ENCODE measurements at regions not wholly inside any gene's neighbourhood (a gene's known extent, or its start where the extent isn't known, plus 50 kb on each side); places are given as distances from the start of the nearest gene placed in this dataset.
"Not testable (repeated sequence)": the region's sequence is repeated elsewhere in the genome, so short reads cannot be mapped to it uniquely, and the experiment has no call there.

DNA sequence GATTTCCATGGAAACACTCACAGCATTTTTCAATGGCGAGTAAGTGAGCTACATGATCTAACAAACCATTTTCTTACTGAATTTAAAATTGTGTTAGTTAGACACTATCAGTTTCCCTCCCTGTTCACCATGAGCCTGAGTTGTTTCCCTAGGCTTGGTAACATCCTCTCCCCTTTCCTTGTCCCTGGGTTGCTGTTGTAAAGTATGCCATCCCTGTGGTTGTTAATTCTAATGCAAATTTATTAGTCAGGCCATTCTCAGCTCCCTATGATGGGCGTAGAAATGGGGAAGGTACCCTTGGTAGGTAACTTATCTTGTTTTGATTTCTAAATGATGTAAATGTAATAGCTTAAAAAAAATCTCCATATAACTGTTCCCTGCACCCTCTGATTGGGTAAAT lies 143.0 kb downstream of the SPATA31A6 start:
- not testable (repeated sequence) for H3K27ac Mint-ChIP-seq (ENCODE audit: unreplicated experiment); H3K27me3 Mint-ChIP-seq (ENCODE audit: unreplicated experiment); H3K4me1 Mint-ChIP-seq (ENCODE audit: unreplicated experiment); H3K36me3 Mint-ChIP-seq (ENCODE audit: unreplicated experiment); H3K4me3 Mint-ChIP-seq (ENCODE audit: unreplicated experiment); DNase-seq (ENCODE audit: extremely low spot score, unreplicated experiment); H3K9me3 Mint-ChIP-seq (ENCODE audit: unreplicated experiment)

DNA sequence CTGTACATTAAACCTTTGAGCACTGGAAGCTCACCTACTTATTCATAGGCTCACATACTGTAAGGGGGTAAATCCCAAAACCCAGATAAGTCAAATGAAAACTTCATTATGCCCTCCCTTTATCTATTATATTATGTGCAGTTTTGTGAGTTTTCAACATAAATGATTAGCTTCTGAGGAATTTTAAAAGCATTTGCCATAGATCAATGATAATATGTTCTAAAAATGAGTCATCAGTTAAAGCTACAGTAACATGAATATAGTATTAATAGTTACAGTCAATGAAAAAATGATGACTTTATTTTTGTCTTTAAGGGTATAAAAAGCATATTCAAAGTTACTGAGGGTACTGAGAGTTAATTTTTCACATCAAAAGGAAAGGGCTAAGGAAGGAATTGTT lies 151.9 kb downstream of the SPATA31A6 start:
- H3K36me3 Mint-ChIP-seq (ENCODE audit: unreplicated experiment); H3K27me3 Mint-ChIP-seq (ENCODE audit: unreplicated experiment); DNase-seq (ENCODE audit: extremely low spot score, unreplicated experiment); H3K9me3 Mint-ChIP-seq (ENCODE audit: unreplicated experiment); H3K4me1 Mint-ChIP-seq (ENCODE audit: unreplicated experiment); H3K4me3 Mint-ChIP-seq (ENCODE audit: unreplicated experiment); H3K27ac Mint-ChIP-seq (ENCODE audit: unreplicated experiment): not testable (repeated sequence)

DNA sequence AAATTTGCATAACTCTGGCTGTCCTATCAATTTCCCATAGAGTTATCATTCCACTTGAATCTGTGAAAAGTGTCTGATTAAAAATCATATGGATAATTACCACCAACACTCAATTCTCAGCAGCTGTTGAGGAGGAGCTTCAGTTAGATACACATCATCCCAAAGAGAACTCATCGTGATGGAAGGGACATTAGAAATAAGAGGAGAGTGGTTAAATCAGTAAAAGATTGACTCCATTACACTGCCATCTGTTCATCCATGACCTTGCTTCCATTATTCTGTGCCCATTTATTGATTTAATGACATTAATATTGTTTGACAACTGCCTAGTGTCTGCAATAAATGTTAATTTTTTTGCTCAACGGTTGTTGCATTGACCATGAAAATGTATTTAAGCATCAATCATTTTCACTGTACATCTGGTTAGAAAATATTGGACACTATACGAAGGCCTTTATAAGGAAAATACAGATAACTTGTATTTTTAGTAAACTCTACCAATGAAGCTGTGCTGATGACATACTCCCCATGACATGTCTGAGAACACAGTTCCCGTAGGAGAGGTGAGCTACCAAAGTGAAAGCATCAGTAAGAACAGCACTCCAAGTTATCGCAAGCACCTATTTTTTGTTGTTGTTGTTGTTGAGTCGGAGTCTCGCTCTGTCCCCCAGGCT lies 152.7 kb downstream of the SPATA31A6 start:
- H3K27me3 Mint-ChIP-seq (ENCODE audit: unreplicated experiment); DNase-seq (ENCODE audit: extremely low spot score, unreplicated experiment); H3K36me3 Mint-ChIP-seq (ENCODE audit: unreplicated experiment); H3K4me1 Mint-ChIP-seq (ENCODE audit: unreplicated experiment); H3K9me3 Mint-ChIP-seq (ENCODE audit: unreplicated experiment); H3K4me3 Mint-ChIP-seq (ENCODE audit: unreplicated experiment); H3K27ac Mint-ChIP-seq (ENCODE audit: unreplicated experiment): not testable (repeated sequence)

DNA sequence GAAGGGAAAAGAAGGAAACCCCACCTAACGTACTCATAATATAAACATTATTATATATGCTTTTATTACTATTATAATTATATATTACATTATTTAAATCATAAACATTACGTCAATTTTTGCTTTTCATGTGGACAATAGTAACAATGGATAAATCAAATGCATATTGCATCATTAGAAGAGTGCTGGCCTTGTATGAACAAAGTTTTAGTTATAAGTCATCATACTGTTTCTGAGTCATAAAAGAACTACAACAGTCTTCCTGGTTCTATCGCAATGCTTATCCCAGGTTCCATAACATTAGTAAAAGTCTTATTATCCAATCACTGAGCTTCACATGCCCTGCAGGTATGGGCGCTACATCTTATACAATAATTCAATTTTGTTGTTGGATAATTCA lies 154.8 kb downstream of the SPATA31A6 start:
- not testable (repeated sequence) for H3K4me3 Mint-ChIP-seq (ENCODE audit: unreplicated experiment); H3K27ac Mint-ChIP-seq (ENCODE audit: unreplicated experiment); H3K4me1 Mint-ChIP-seq (ENCODE audit: unreplicated experiment); DNase-seq (ENCODE audit: extremely low spot score, unreplicated experiment); H3K9me3 Mint-ChIP-seq (ENCODE audit: unreplicated experiment); H3K27me3 Mint-ChIP-seq (ENCODE audit: unreplicated experiment); H3K36me3 Mint-ChIP-seq (ENCODE audit: unreplicated experiment)

DNA sequence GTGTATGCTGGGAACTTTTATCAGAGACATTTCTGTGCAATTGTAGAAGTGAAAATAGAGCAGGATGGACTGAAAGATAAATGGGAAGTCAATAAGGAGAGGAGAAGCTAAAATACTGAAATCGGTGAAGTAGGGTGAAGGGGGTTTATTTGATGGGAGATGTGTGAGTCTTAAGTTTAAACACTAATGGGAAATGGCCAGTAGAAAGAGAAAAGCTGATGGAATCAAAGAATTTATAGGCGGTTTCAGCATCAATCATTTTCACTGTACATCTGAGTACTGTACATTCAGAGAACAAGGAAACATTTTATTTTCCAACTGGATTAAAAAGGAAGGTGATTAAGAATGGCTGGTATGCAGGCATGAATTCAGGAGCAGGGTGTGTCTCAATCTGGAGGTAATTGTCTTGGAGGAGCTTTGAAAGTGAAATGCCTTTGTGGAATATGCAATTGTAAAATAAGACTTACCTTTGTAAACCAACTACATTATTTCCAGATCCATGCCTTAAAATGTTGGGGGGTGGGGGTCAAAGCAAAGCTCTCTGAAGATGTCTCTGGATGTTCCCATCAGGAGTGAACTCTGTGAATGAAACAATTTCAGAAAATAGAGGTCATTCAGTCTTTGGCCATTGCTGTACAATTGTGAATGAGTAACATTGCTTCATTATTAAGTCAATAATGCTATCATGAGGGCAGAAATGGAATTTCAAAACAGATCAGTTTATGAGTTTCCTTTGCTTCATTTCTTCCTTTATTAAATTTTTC lies 156.4 kb downstream of the SPATA31A6 start:
- H3K27ac Mint-ChIP-seq (ENCODE audit: unreplicated experiment); H3K36me3 Mint-ChIP-seq (ENCODE audit: unreplicated experiment); DNase-seq (ENCODE audit: extremely low spot score, unreplicated experiment); H3K27me3 Mint-ChIP-seq (ENCODE audit: unreplicated experiment); H3K9me3 Mint-ChIP-seq (ENCODE audit: unreplicated experiment); H3K4me3 Mint-ChIP-seq (ENCODE audit: unreplicated experiment); H3K4me1 Mint-ChIP-seq (ENCODE audit: unreplicated experiment): not testable (repeated sequence)

DNA sequence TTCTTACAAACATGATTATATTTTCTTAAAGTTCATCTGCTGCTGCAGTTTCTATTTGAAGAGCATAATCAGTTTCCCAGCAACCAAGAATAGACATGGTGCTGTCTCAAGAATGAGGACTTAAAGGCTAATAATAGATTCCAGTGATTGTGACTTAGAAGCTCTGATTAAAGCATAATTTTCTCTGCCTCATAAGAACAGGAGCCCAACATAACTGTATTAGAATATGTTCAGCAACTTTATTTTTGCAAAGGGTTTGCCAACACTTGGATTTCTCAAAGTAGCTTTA lies 156.9 kb downstream of the SPATA31A6 start:
- H3K27me3 Mint-ChIP-seq (ENCODE audit: unreplicated experiment); H3K36me3 Mint-ChIP-seq (ENCODE audit: unreplicated experiment); H3K9me3 Mint-ChIP-seq (ENCODE audit: unreplicated experiment); H3K4me1 Mint-ChIP-seq (ENCODE audit: unreplicated experiment); H3K4me3 Mint-ChIP-seq (ENCODE audit: unreplicated experiment); H3K27ac Mint-ChIP-seq (ENCODE audit: unreplicated experiment); DNase-seq (ENCODE audit: extremely low spot score, unreplicated experiment): not testable (repeated sequence)

DNA sequence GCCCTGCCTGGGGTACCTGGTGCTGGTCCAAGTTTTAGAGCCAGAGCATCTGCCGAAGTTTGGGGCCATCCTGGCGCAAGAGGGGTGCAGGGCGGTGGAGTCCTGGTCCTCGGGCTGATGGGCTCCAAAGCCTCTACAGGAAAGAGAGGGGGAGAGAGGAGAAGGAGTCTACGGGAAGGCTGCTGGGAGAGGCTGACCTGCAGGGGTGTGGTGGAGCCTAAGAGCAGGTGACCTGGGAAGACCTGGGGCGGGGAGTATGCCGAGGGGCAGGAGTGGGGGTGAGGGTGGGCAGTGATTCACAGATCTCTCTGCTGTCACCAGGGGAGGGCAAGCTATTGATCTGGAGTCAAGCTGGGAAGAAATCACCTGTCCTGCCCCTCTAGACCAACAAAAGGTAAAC lies 158.4 kb downstream of the SPATA31A6 start:
- not testable (repeated sequence) for H3K27ac Mint-ChIP-seq (ENCODE audit: unreplicated experiment); H3K4me3 Mint-ChIP-seq (ENCODE audit: unreplicated experiment); H3K9me3 Mint-ChIP-seq (ENCODE audit: unreplicated experiment); H3K27me3 Mint-ChIP-seq (ENCODE audit: unreplicated experiment); H3K4me1 Mint-ChIP-seq (ENCODE audit: unreplicated experiment); H3K36me3 Mint-ChIP-seq (ENCODE audit: unreplicated experiment); DNase-seq (ENCODE audit: extremely low spot score, unreplicated experiment)

DNA sequence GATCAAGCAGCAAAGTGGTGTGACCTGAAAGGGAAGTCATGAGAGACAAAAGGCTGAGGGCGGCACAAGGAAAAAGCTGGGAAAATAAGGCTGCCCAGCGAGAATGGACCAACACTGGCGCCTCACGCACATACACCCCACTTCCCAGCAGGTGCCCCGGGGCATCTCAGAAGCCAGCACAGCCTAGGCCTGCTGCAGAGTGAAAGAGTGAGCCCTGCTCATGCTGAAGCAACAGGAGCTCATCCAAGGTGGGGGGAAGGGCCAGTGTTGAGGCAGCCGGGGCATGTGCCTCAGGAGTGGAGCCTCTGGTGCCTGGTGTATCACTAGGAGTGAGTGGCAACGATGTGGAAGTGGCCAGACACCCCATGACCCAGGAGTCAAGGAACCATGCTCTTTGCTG lies 158.8 kb downstream of the SPATA31A6 start:
- not testable (repeated sequence) for H3K4me1 Mint-ChIP-seq (ENCODE audit: unreplicated experiment); H3K27me3 Mint-ChIP-seq (ENCODE audit: unreplicated experiment); H3K4me3 Mint-ChIP-seq (ENCODE audit: unreplicated experiment); DNase-seq (ENCODE audit: extremely low spot score, unreplicated experiment); H3K9me3 Mint-ChIP-seq (ENCODE audit: unreplicated experiment); H3K27ac Mint-ChIP-seq (ENCODE audit: unreplicated experiment); H3K36me3 Mint-ChIP-seq (ENCODE audit: unreplicated experiment)

DNA sequence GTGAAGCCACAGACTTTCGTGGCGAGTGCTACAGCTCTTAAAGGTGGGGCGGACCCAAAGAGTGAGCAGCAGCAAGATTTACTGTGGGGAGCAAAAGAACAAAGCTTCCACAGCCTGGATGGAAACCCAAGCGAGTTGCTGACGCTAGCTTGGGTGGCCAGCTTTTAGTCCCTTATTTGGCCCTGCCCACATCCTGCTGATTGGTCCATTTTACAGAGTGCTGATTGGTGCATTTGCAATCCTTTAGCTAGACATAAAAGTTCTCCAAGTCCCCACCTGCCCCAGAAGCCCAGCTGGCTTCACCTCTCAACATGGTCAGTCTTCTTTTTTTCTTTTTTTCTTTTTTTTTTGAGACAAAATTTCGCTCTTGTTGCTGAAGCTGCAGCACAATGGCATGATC lies 161.0 kb downstream of the SPATA31A6 start:
- not testable (repeated sequence) for H3K4me3 Mint-ChIP-seq (ENCODE audit: unreplicated experiment); DNase-seq (ENCODE audit: extremely low spot score, unreplicated experiment); H3K27me3 Mint-ChIP-seq (ENCODE audit: unreplicated experiment); H3K36me3 Mint-ChIP-seq (ENCODE audit: unreplicated experiment); H3K4me1 Mint-ChIP-seq (ENCODE audit: unreplicated experiment); H3K9me3 Mint-ChIP-seq (ENCODE audit: unreplicated experiment); H3K27ac Mint-ChIP-seq (ENCODE audit: unreplicated experiment)

DNA sequence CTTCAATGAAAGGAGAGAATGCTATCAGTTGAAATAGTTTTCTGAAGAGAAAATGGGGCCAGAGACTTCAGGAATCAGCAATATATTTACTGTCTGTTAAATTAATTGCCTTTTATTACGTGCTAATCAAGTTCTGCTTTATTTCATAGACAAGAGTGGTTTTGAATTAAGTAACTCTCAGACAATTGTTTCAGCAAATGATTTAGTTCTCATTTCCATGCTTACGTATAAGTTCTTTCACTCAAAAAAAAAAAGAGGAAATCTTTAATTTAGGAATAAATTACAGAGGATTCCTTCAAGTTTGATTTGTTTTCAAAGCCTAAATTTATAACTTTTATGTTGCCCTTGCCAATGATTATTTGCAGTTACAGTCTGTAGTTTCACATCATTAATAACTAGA lies 163.5 kb downstream of the SPATA31A6 start:
- not testable (repeated sequence) for H3K4me1 Mint-ChIP-seq (ENCODE audit: unreplicated experiment); DNase-seq (ENCODE audit: extremely low spot score, unreplicated experiment); H3K36me3 Mint-ChIP-seq (ENCODE audit: unreplicated experiment); H3K4me3 Mint-ChIP-seq (ENCODE audit: unreplicated experiment); H3K9me3 Mint-ChIP-seq (ENCODE audit: unreplicated experiment); H3K27me3 Mint-ChIP-seq (ENCODE audit: unreplicated experiment); H3K27ac Mint-ChIP-seq (ENCODE audit: unreplicated experiment)

DNA sequence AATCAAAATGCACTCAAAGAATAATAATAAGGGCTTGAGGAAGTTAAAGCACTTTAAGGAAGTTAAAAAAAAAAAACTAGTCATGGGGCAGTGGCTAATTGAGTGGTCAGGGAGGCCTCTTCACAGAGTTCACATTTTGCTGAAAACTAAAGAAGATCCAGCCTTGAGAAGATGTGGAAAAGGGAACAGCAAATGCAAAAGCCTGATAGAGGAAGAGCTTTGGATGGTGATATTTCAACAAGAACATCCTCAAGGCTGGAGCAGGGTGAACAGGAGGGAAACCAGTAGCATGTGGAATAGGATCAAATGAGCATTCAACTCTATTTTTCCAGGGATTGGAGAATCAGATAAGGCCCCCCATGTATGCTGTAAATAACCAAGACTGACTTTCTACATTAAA lies 165.7 kb downstream of the SPATA31A6 start:
- H3K4me1 Mint-ChIP-seq (ENCODE audit: unreplicated experiment); DNase-seq (ENCODE audit: extremely low spot score, unreplicated experiment); H3K4me3 Mint-ChIP-seq (ENCODE audit: unreplicated experiment); H3K36me3 Mint-ChIP-seq (ENCODE audit: unreplicated experiment); H3K27me3 Mint-ChIP-seq (ENCODE audit: unreplicated experiment); H3K9me3 Mint-ChIP-seq (ENCODE audit: unreplicated experiment); H3K27ac Mint-ChIP-seq (ENCODE audit: unreplicated experiment): not testable (repeated sequence)

DNA sequence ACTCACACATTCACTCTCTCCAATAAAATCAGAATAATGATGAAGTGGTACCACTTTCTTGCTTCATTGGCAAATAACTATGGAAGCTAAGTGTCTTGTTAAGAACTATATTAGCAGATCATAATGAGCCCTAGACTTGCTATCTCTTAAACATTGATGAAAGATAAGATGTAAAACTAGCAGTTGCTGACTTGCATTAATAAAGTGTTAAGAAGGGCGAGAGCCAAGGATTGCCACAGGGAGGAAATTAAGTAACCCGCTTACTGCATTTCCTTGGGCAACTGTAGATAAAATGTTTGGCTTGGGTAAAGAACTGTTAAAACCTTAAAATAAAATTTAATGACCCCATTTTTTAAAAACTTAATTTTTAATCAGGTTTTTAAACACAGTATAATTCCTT lies 167.0 kb downstream of the SPATA31A6 start:
- not testable (repeated sequence) for H3K27me3 Mint-ChIP-seq (ENCODE audit: unreplicated experiment); H3K4me1 Mint-ChIP-seq (ENCODE audit: unreplicated experiment); H3K4me3 Mint-ChIP-seq (ENCODE audit: unreplicated experiment); DNase-seq (ENCODE audit: extremely low spot score, unreplicated experiment); H3K36me3 Mint-ChIP-seq (ENCODE audit: unreplicated experiment); H3K9me3 Mint-ChIP-seq (ENCODE audit: unreplicated experiment); H3K27ac Mint-ChIP-seq (ENCODE audit: unreplicated experiment)
